ENCODE measurements at regions not wholly inside any gene's neighbourhood (a gene's known extent, or its start where the extent isn't known, plus 50 kb on each side); places are given as distances from the start of the nearest gene placed in this dataset.

- DNase-seq = no peak
Measured at GRCh38 chr16:6362321-6362720, 970.3 kb upstream of the RBFOX1 start.

- DNase-seq = no peak
Measured at GRCh38 chr16:6360641-6361040, 972.0 kb upstream of the RBFOX1 start.

GRCh38 chr16:6356911-6357310, 975.7 kb upstream of the RBFOX1 start:
- no peak for DNase-seq

- DNase-seq = no peak
Measured at GRCh38 chr16:6349725-6350124, 982.9 kb upstream of the RBFOX1 start.

GRCh38 chr16:6345090-6345489, 987.6 kb upstream of the RBFOX1 start:
- no peak for DNase-seq

GRCh38 chr16:6343157-6343556, 989.5 kb upstream of the RBFOX1 start:
- DNase-seq = no peak

GRCh38 chr16:6341981-6342380, 990.7 kb upstream of the RBFOX1 start:
- no peak for DNase-seq

- no peak for DNase-seq
Measured at GRCh38 chr16:6335072-6335471, 997.6 kb upstream of the RBFOX1 start.

GRCh38 chr16:6331770-6332169, 1000.9 kb upstream of the RBFOX1 start:
- DNase-seq = no peak

GRCh38 chr16:6317934-6318333, 1014.7 kb upstream of the RBFOX1 start:
- no peak for DNase-seq

GRCh38 chr16:6309271-6309670, 1023.4 kb upstream of the RBFOX1 start:
- no peak for DNase-seq

GRCh38 chr16:6308176-6308575, 1024.5 kb upstream of the RBFOX1 start:
- no peak for DNase-seq

GRCh38 chr16:6300523-6300922, 1032.1 kb upstream of the RBFOX1 start:
- DNase-seq = no peak

- no peak for DNase-seq
Measured at GRCh38 chr16:6297666-6298410, 1034.8 kb upstream of the RBFOX1 start.

- no peak for DNase-seq
Measured at GRCh38 chr16:6286176-6286575, 1046.5 kb upstream of the RBFOX1 start.

GRCh38 chr16:6284731-6285130, 1047.9 kb upstream of the RBFOX1 start:
- no peak for DNase-seq

- DNase-seq = no peak
Measured at GRCh38 chr16:6281994-6282393, 1050.7 kb upstream of the RBFOX1 start.

- DNase-seq = no peak
Measured at GRCh38 chr16:6281274-6281673, 1051.4 kb upstream of the RBFOX1 start.

- DNase-seq = no peak
Measured at GRCh38 chr16:6280055-6280454, 1052.6 kb upstream of the RBFOX1 start.

GRCh38 chr16:6279286-6279685, 1053.4 kb upstream of the RBFOX1 start:
- DNase-seq = no peak

GRCh38 chr16:6274351-6274750, 1058.3 kb upstream of the RBFOX1 start:
- DNase-seq = no peak

- DNase-seq = no peak
Measured at GRCh38 chr16:6267682-6268081, 1065.0 kb upstream of the RBFOX1 start.

- DNase-seq = no peak
Measured at GRCh38 chr16:6266703-6267102, 1065.9 kb upstream of the RBFOX1 start.

- DNase-seq = no peak
Measured at GRCh38 chr16:6265968-6266367, 1066.7 kb upstream of the RBFOX1 start.

GRCh38 chr16:6258056-6258455, 1074.6 kb upstream of the RBFOX1 start:
- no peak for DNase-seq

All from CD4-positive, alpha-beta T cell treated with Interleukin-21 for 1 hour (primary cell).